ENCODE measurements at regions not wholly inside any gene's neighbourhood (a gene's known extent, or its start where the extent isn't known, plus 50 kb on each side); places are given as distances from the start of the nearest gene placed in this dataset.

DNA sequence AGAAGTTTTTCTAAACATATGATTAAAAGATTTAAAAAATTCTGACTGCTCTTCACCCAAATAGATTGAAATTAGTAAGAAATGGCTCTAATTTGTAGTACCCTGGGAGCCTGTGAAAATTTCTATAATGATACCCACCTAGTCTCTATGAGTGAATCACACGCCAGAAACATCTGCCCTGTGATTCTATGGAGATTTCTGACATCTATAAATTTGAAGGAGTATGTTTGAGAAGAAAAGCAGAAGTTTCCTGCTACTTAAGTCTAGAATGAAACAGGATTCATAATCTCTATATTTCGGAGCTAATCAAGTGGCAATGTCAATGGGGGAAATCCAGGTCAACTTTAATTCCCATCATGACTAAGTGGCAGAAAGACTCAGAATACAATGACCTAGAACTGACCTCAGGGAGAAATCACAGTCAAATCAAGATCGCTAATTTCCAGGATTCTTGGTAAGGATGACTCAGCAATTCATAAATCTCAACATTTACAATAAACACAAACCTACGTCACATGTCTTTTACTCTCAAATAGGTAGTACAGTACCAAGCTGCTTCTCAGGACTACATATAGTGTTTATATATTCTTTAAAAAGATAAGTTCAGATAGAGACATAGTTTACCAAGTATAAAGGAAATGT lies 186.2 kb upstream of the TNFAIP3 start:
- TF ChIP-seq CTCF (IDR thresholded peaks at IDR 0.05) (no peak), POLR2A (IDR thresholded peaks at IDR 0.05) (no peak)

All from right lobe of liver (tissue), 4 donors.